HG03108 (cell line): ENCODE measurements at regions not wholly inside any gene's neighbourhood (a gene's known extent, or its start where the extent isn't known, plus 50 kb on each side); places are given as distances from the start of the nearest gene placed in this dataset.
"Not testable (repeated sequence)": the region's sequence is repeated elsewhere in the genome, so short reads cannot be mapped to it uniquely, and the experiment has no call there.

Source experiments
- ATAC-seq: cut with Tn5 transposase; IDR thresholded peaks from one replicate; pipeline ENCODE4 v1.9.1; 2021; ENCODE audit warnings: moderate library complexity; ENCODE audit not compliant: unreplicated experiment

DNA sequence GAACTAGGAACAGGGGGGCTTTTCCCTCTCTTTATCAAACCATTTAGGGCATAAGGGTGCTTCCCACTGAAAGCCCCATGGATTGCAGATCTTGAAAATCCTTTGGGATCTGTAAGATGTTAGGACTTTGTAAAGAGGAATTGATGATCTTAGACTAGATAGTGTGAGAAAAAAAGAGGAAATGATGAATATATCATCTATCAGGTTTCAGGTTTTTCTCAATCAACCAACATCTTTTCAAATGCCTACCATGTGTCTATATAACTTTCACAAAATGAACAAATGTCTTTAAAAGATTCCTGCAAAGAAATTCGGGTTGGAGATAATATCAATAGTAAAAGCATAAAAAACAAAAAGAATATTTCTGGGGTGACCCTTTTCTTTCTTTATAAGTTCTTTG is 50.1 kb downstream of the KCNC4 start:
- no peak for ATAC-seq

GRCh38 chr1:110262296-110262695 is 52.2 kb downstream of the KCNC4 start:
- no peak for ATAC-seq

- peak; percentile 66 for ATAC-seq
Observed at GRCh38 chr1:110262846-110263631, 52.9 kb downstream of the KCNC4 start.

DNA sequence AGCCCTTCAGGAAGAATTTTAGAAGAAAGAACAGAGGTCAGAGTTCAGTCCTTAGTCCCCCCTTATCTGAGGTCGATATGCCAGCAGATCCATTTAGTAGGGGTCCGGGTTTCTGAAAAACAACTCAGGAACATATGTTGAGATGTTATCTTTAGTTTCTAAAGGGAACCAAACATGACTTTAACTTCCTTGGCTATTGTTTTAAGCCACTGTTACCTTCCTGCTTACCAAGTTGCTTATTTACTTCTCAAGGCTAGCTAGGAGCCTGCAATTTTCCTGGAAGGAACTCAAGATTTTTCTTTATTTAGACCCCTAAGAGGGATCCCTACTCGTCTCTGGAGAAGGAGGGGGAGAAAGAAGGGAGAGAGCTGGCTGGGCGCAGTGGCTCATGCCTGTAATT is 54.3 kb downstream of the KCNC4 start:
- no peak for ATAC-seq

DNA sequence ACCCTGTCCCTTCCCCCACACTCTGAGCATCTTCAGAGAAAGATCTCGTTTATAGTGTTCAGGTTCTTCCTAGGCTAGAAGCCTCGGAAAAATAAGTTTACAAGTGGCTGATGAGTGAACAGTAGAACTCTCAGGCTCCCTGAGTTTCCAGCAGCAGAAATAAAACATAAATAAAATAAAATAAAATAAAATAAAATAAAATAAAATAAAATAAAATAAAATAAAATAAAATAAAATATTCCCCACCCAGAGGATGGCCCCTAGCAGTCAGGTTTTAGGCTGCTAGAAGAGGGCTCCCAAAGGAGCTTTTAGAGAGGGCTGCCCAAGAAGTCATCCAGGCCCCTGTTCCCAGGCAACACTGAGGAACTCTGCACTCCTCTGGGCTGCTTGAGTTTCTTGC is 55.1 kb downstream of the KCNC4 start:
- ATAC-seq: no peak

DNA sequence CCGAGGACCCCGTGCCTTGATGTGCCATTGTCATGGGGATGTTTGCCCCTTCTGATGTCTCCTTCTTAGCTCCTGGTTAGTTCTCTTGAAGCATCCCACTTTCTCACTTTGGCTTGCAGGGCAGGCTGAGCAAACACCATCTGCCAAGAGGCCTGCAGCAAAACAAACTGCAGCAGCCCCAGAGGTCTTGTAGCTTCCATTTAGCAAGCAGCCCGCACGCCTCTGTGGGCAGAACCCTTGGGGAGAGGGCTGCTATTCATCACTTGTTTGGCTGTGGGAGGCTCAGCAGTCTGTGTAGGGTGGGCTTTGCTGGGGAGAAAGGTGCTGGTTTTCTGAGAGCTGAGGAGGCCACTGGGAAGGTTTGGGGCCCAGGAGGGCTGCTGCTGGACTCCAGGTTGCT is 56.7 kb downstream of the KCNC4 start:
- no peak for ATAC-seq

DNA sequence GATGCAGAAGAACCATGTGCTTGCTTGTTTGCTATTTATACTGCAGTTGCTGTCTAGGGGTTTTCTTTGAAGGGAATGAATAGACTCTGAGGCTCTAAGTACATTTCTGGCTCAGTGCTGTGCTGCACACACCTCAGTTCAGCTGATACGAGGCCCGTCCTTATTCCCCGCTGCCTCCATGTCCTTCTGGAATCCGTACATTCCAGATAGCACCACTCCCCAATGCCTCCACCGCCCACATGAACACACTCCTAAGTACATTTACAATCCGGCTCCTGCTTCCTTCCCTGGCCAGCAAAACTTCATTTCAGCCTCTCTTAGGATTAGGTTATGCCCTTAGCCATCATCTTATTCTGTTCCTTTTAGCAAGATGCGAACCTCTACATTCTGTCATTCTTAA is 57.1 kb downstream of the KCNC4 start:
- no peak for ATAC-seq

GRCh38 chr1:110272045-110272444 is 61.9 kb downstream of the KCNC4 start:
- ATAC-seq: no peak

GRCh38 chr1:110273832-110274231 is 63.7 kb downstream of the KCNC4 start:
- not testable (repeated sequence) for ATAC-seq

- no peak for ATAC-seq
Observed at GRCh38 chr1:110280126-110280525, 59.1 kb upstream of the RBM15 start.

DNA sequence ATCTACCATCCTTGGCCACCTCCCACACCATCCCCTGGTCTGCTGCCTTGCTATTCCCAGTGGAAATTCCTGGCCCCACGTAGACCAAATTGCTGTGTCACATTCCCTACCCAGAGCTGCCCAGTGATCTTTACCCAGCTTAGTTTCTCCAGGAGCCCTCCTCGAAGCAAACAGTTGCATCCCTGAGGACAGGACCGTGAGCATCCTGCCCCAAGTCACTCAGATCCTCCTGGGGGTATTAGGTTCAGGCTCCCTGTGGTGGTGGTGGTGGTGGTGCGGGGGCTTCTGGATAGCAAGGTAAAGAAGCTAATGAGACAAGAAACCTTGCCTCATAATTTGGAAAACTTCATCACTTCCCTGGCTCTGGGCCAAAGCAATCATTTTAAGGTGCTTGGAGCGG is 58.4 kb upstream of the RBM15 start:
- ATAC-seq: no peak

GRCh38 chr1:110281363-110282290 is 57.5 kb upstream of the RBM15 start:
- no peak for ATAC-seq

- no peak for ATAC-seq
Observed at GRCh38 chr1:110282395-110282794, 56.8 kb upstream of the RBM15 start.

DNA sequence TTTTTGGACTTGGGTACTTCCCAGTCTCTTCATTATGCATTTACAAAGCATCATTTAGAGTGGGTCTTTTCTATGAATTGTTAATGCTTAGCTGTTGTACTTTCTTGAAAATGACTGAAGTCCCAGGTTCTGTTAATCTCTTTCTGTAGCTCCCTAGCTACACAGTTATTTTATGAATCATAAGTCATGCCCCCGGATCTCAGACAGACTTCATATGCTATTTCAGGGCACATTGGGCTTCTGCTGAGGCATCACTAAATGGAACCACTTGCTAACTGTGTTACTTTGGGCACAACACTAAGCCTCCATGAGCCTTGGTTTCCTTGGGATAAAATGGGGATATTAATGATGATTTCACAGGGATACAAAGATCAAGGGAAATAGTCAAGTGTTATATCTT is 55.5 kb upstream of the RBM15 start:
- no peak for ATAC-seq

DNA sequence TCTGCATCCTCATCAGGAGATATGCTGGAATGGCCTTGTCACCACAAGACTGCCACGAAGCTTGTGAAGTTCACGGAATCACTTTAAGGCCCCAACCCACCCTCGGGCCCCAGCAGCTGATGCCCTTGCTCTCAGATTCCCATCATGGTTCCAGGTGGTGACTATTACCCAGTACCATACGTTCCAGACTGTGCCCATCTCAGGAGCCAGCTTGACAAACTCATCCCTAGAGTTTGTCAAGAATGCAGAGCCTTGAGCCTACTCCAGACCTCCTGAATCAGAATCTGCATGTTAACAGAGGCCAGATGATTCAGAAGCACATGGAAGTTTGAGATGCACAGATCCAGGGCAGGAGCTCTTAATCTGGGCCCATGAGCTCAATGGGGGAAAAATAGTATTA is 53.9 kb upstream of the RBM15 start:
- ATAC-seq: no peak

DNA sequence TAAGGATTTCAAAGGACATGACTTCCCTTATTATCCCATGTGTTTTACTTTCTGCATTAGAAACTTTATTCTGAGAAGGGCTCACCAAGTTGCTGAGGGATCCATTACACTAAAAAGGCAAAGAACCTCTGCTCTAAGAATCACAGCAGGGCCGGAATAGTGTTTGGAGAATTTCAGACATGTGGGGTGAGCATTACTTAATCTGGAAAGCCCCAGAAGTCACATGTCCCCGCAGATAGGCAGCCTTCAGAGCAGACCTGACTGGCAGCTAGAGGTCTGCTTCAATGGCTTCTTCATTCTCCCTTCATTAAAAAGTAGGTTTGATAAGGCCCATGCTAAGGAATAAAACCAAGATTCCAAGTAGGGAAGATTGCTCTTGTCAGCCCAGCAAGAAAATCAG is 52.6 kb upstream of the RBM15 start:
- no peak for ATAC-seq

GRCh38 chr1:110288111-110288510 is 51.1 kb upstream of the RBM15 start:
- ATAC-seq: no peak
